ENCODE measurements at regions not wholly inside any gene's neighbourhood (a gene's known extent, or its start where the extent isn't known, plus 50 kb on each side); places are given as distances from the start of the nearest gene placed in this dataset.

GRCh38 chr5:109958082-109958481 lies 268.4 kb downstream of the MAN2A1 start:
- in situ Hi-C loops (cut with MboI; ENCODE audit: low sequenced_read_pairs in 4 of 4) (no loop called here), intact Hi-C loops (cut with DNase I; ENCODE audit: low total_unique reads) (no loop called here)
- H3K27ac ChIP-seq = no peak overlapping the region
- H3K9me3 ChIP-seq = no peaks in the 10 kb centered on the region
- no peak overlapping the region for H3K4me3 ChIP-seq
- H3K36me3 ChIP-seq = no peaks in the 10 kb centered on the region
- no peak for ATAC-seq
- DNase-seq = no peak
- no peaks in the 10 kb centered on the region for H3K4me1 ChIP-seq
- no peak for TF ChIP-seq POLR2A (IDR thresholded peaks at IDR 0.05)
- TF ChIP-seq, protein P1, sequence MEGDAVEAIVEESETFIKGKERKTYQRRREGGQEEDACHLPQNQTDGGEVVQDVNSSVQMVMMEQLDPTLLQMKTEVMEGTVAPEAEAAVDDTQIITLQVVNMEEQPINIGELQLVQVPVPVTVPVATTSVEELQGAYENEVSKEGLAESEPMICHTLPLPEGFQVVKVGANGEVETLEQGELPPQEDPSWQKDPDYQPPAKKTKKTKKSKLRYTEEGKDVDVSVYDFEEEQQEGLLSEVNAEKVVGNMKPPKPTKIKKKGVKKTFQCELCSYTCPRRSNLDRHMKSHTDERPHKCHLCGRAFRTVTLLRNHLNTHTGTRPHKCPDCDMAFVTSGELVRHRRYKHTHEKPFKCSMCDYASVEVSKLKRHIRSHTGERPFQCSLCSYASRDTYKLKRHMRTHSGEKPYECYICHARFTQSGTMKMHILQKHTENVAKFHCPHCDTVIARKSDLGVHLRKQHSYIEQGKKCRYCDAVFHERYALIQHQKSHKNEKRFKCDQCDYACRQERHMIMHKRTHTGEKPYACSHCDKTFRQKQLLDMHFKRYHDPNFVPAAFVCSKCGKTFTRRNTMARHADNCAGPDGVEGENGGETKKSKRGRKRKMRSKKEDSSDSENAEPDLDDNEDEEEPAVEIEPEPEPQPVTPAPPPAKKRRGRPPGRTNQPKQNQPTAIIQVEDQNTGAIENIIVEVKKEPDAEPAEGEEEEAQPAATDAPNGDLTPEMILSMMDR (IDR thresholded peaks at IDR 0.05 in 4 of 5, conservative IDR thresholded peaks at IDR 0.05 in 1 of 5) = no peak
- no peaks in the 10 kb centered on the region for H3K27me3 ChIP-seq

DNA sequence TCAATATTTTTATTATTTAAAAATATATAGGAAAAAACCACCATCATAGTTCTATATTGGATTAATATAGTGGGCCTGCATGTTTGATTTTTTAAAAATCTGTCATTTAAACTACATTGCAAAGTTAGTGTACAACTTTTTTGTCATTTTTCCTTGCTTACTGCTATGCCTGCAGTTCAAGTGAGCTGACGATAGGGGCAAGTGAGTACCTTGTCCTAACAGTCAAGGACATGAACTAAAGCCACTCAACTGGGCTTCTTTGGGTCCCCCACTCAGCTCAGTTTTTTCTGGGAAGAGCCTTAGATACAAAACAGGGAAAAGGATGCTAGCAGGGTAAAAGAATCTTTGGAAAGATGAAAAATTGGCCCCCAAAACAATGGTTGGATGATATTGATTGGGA lies 269.9 kb downstream of the MAN2A1 start:
- no peak for TF ChIP-seq POLR2A (IDR thresholded peaks at IDR 0.05)
- TF ChIP-seq, protein P1 (IDR thresholded peaks at IDR 0.05 in 4 of 5, conservative IDR thresholded peaks at IDR 0.05 in 1 of 5) = no peak
- DNase-seq (no peak), ATAC-seq (no peak)
- intact Hi-C loops (cut with DNase I; ENCODE audit: low total_unique reads) = no loop called here
- in situ Hi-C loops (cut with MboI; ENCODE audit: low sequenced_read_pairs in 4 of 4) = no loop called here
- Histone ChIP-seq H3K27ac (no peak overlapping the region), H3K4me3 (no peak overlapping the region), H3K27me3 (no peaks in the 10 kb centered on the region), H3K4me1 (no peaks in the 10 kb centered on the region), H3K9me3 (no peaks in the 10 kb centered on the region), H3K36me3 (no peaks in the 10 kb centered on the region)

- no peak overlapping the region for H3K4me3 ChIP-seq
- TF ChIP-seq, protein P1 (IDR thresholded peaks at IDR 0.05 in 4 of 5, conservative IDR thresholded peaks at IDR 0.05 in 1 of 5) = no peak
- TF ChIP-seq POLR2A (IDR thresholded peaks at IDR 0.05) = no peak
- H3K4me1 ChIP-seq = no peaks in the 10 kb centered on the region
- H3K27me3 ChIP-seq = no peaks in the 10 kb centered on the region
- DNase-seq = no peak
- H3K36me3 ChIP-seq = no peaks in the 10 kb centered on the region
- no peak for ATAC-seq
- H3K27ac ChIP-seq = no peak overlapping the region
- intact Hi-C loops (cut with DNase I; ENCODE audit: low total_unique reads) (no loop called here), in situ Hi-C loops (cut with MboI; ENCODE audit: low sequenced_read_pairs in 4 of 4) (no loop called here)
- H3K9me3 ChIP-seq = no peaks in the 10 kb centered on the region
Measured at GRCh38 chr5:109961751-109962150, 272.0 kb downstream of the MAN2A1 start.

DNA sequence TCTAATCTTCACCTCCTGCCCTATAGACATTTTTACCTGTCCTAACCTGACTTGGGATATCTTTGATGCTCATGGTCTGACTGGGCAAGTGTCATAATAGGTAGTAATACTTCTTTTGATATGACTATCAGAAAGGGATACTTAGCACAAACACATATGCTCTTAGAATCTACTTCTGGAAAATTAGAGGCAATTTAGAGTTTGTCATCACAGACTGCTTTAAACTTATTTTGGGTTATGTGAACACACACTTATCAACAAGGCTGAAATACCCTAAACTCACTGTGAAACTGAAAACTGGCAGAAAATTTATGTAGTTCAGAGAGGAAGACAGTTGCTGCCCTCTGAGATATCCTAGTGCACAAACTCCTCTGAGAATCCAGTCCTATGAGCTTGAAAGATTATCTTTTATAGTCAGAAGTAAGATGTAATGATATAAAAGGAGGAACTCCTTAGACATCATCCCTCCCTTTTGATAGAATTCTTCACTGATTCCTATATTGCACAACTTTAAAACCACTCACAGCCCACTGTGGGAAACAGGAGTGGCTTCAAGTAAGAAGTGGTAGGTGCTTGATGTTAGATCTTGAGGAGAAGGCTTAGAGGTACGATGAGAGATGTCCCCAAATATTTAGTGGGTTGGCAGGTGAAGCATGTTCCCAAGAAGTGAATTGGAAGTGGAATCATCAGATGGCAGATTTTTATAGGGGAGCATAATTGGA lies 273.3 kb downstream of the MAN2A1 start:
- H3K9me3 ChIP-seq = no peaks in the 10 kb centered on the region
- no peak for TF ChIP-seq POLR2A (IDR thresholded peaks at IDR 0.05)
- TF ChIP-seq, protein P1 (IDR thresholded peaks at IDR 0.05 in 4 of 5, conservative IDR thresholded peaks at IDR 0.05 in 1 of 5) = no peak
- in situ Hi-C loops (cut with MboI; ENCODE audit: low sequenced_read_pairs in 4 of 4) (no loop called here), intact Hi-C loops (cut with DNase I; ENCODE audit: low total_unique reads) (no loop called here)
- no peaks in the 10 kb centered on the region for H3K4me1 ChIP-seq
- ATAC-seq (no peak), DNase-seq (no peak)
- no peaks in the 10 kb centered on the region for H3K36me3 ChIP-seq
- no peak overlapping the region for H3K27ac ChIP-seq
- no peaks in the 10 kb centered on the region for H3K27me3 ChIP-seq
- H3K4me3 ChIP-seq = no peak overlapping the region

DNA sequence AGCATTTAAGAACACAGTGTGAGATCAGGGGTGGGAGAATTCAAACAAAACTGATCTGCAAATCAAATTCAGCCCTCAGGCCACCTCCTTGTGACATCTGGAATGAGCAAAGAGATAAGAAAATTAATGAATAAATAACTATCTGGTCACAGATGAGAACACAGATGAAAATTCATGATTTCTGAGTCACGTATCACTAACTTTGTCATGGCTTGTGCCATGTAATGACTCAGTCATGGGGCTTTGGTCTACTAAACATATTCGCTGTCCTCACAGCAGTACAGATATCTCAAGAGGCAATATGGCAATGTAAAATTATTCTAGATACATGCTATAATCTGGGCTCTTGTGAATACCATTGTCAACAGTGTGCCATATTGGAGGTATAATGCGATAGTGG lies 274.4 kb downstream of the MAN2A1 start:
- intact Hi-C loops (cut with DNase I; ENCODE audit: low total_unique reads) = no loop called here
- DNase-seq (no peak), ATAC-seq (no peak)
- H3K9me3 ChIP-seq = no peaks in the 10 kb centered on the region
- TF ChIP-seq POLR2A (IDR thresholded peaks at IDR 0.05) = no peak
- TF ChIP-seq, protein P1 (IDR thresholded peaks at IDR 0.05 in 4 of 5, conservative IDR thresholded peaks at IDR 0.05 in 1 of 5) = no peak
- no peaks in the 10 kb centered on the region for H3K4me1 ChIP-seq
- no peaks in the 10 kb centered on the region for H3K27me3 ChIP-seq
- in situ Hi-C loops (cut with MboI; ENCODE audit: low sequenced_read_pairs in 4 of 4) = no loop called here
- no peaks in the 10 kb centered on the region for H3K36me3 ChIP-seq
- no peak overlapping the region for H3K4me3 ChIP-seq
- H3K27ac ChIP-seq = no peak overlapping the region
